ENCODE measurements at regions not wholly inside any gene's neighbourhood (a gene's known extent, or its start where the extent isn't known, plus 50 kb on each side); places are given as distances from the start of the nearest gene placed in this dataset.
"Not testable (repeated sequence)": the region's sequence is repeated elsewhere in the genome, so short reads cannot be mapped to it uniquely, and the experiment has no call there.

DNA sequence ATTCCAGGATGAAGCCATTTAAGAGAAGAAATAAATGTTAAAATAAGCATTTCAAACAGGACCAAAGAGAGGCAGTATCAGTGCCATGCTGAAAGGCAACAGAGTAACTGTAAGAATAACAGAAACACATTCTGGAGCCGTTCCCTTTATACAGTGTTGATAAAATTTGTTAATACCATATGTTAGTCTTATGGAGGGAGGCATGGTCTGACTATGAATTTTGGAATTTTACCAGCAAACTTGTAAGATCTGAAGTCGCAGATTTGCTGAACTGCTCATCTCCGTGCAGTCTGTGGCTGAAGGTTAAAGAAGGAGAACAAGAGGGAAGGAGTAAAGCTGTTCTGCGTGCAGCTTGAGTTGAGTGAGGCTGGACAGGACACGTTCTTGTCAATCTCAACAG is 508.4 kb downstream of the NFIB start:
- no peak for DNase-seq (ENCODE audit: low read depth, low spot score)
- no peak overlapping the region for H3K4me3 ChIP-seq (ENCODE audit: low read depth, low read length)
- in situ Hi-C loops (cut with HindIII; ENCODE audit: low sequenced_read_pairs), result no loop called here
- TF ChIP-seq, protein P1, sequence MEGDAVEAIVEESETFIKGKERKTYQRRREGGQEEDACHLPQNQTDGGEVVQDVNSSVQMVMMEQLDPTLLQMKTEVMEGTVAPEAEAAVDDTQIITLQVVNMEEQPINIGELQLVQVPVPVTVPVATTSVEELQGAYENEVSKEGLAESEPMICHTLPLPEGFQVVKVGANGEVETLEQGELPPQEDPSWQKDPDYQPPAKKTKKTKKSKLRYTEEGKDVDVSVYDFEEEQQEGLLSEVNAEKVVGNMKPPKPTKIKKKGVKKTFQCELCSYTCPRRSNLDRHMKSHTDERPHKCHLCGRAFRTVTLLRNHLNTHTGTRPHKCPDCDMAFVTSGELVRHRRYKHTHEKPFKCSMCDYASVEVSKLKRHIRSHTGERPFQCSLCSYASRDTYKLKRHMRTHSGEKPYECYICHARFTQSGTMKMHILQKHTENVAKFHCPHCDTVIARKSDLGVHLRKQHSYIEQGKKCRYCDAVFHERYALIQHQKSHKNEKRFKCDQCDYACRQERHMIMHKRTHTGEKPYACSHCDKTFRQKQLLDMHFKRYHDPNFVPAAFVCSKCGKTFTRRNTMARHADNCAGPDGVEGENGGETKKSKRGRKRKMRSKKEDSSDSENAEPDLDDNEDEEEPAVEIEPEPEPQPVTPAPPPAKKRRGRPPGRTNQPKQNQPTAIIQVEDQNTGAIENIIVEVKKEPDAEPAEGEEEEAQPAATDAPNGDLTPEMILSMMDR (IDR thresholded peaks at IDR 0.05; ENCODE audit: low read depth, low read length), result no peak

GRCh38 chr9:13804532-13804931 is 509.4 kb downstream of the NFIB start:
- in situ Hi-C loops (cut with HindIII; ENCODE audit: low sequenced_read_pairs), result no loop called here
- no peak overlapping the region for H3K4me3 ChIP-seq (ENCODE audit: low read depth, low read length)
- peak; percentile 20 for DNase-seq (ENCODE audit: low read depth, low spot score)
- TF ChIP-seq, protein P1 (IDR thresholded peaks at IDR 0.05; ENCODE audit: low read depth, low read length), result no peak

GRCh38 chr9:13800776-13801175 is 513.2 kb downstream of the NFIB start:
- in situ Hi-C loops (cut with HindIII; ENCODE audit: low sequenced_read_pairs), result no loop called here
- no peak overlapping the region for H3K4me3 ChIP-seq (ENCODE audit: low read depth, low read length)
- no peak for DNase-seq (ENCODE audit: low read depth, low spot score)
- TF ChIP-seq, protein P1 (IDR thresholded peaks at IDR 0.05; ENCODE audit: low read depth, low read length), result no peak

DNA sequence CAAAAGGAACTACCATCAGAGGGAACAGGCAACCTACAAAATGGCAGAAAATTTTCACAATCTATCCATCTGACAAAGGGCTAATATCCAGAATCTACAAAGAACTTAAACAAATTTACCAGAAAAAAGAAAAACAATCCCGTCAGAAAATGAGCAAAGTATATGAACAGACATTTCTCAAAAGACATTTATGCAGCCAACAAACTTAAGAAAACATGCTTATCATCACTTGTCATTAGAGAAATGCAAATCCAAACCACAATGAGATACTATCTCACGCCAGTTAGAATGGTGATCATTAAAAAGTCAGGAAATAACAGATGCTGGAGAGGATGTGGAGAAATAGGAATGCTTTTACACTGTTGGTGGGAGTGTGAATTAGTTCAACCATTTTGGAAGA is 516.2 kb downstream of the NFIB start:
- H3K4me3 ChIP-seq (ENCODE audit: low read depth, low read length); DNase-seq (ENCODE audit: low read depth, low spot score); in situ Hi-C loops (cut with HindIII; ENCODE audit: low sequenced_read_pairs): not testable (repeated sequence)

- in situ Hi-C loops (cut with HindIII; ENCODE audit: low sequenced_read_pairs), result no loop called here
- H3K4me3 ChIP-seq (ENCODE audit: low read depth, low read length), result no peak overlapping the region
- DNase-seq (ENCODE audit: low read depth, low spot score), result no peak
- TF ChIP-seq, protein P1 (IDR thresholded peaks at IDR 0.05; ENCODE audit: low read depth, low read length), result no peak
Measured at GRCh38 chr9:13791816-13792215, 512.3 kb upstream of the MPDZ start.

- in situ Hi-C loops (cut with HindIII; ENCODE audit: low sequenced_read_pairs), result no loop called here
- TF ChIP-seq, protein P1 (IDR thresholded peaks at IDR 0.05; ENCODE audit: low read depth, low read length), result no peak
- no peak for DNase-seq (ENCODE audit: low read depth, low spot score)
Measured at GRCh38 chr9:13790055-13790454, 510.6 kb upstream of the MPDZ start.

DNA sequence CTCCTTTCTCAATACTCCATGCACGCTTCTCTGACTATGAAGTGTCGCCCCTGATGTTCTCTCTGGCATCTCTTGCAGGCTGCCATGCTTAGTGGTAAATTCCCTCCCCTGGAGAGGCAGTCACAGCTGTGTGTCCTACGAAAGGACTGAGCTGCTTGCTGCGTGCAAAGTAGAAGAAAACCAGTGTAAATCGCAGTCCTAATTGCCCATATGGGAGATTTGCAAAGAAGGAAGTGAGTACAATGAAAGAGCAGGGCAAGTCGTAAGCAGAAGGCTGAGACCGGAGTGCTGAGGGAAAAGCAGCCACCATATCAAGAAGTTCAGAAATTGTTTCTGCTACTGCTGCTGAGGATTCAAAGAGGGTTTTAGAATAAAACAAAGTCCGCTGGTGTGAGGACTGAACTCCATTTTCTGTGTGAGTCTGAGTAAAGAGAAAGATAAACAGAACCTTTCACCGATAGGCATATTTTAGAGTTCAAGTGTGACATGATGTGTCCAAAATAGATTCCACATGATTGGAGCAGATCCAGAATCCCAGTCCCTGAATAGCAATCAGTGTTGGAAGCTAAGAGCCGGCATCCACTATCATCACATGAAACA is 507.8 kb upstream of the MPDZ start:
- TF ChIP-seq, protein P1 (IDR thresholded peaks at IDR 0.05; ENCODE audit: low read depth, low read length), result no peak
- in situ Hi-C loops (cut with HindIII; ENCODE audit: low sequenced_read_pairs), result no loop called here
- H3K4me3 ChIP-seq (ENCODE audit: low read depth, low read length), result no peak overlapping the region
- DNase-seq (ENCODE audit: low read depth, low spot score), result peak; percentile 43

More at GRCh38 chr9:13790055-13790454, 510.6 kb upstream of the MPDZ start:
- H3K4me3 ChIP-seq (ENCODE audit: low read depth, low read length), result no peak overlapping the region

Data from astrocyte of the spinal cord (primary cell).